Mesothelial cell of epicardium (in vitro differentiated cells): ENCODE measurements at regions not wholly inside any gene's neighbourhood (a gene's known extent, or its start where the extent isn't known, plus 50 kb on each side); places are given as distances from the start of the nearest gene placed in this dataset.

Experiments used
- DNase-seq, 2 experiments: peaks; one replicate each; pipeline ENCODE4 v3.0.0; 2021; ENCODE audit warnings: low spot score in 2 of 2; ENCODE audit not compliant: unreplicated experiment in 2 of 2
- H3K27ac Mint-ChIP-seq: 2 replicates; pipeline ENCODE4 v1.8.0; 2021; ENCODE audit warnings: mixed read lengths
- H3K27me3 Mint-ChIP-seq: 2 replicates; pipeline ENCODE4 v1.8.0; 2021; ENCODE audit warnings: low read depth, mixed read lengths
- H3K36me3 Mint-ChIP-seq: 2 replicates; pipeline ENCODE4 v1.8.0; 2021; ENCODE audit warnings: mixed read lengths
- H3K4me1 Mint-ChIP-seq: 2 replicates; pipeline ENCODE4 v1.8.0; 2021; ENCODE audit warnings: mixed read lengths
- H3K4me3 Mint-ChIP-seq: 2 replicates; pipeline ENCODE4 v1.8.0; 2021; ENCODE audit warnings: mild to moderate bottlenecking, moderate library complexity, mixed read lengths
- H3K9me3 Mint-ChIP-seq: 2 replicates; pipeline ENCODE4 v1.8.0; 2021; ENCODE audit warnings: mixed read lengths
- TF ChIP-seq, protein P1 (sequence below): fragments of 200-600 bp; sonication (generic); IDR thresholded peaks from one replicate; pipeline ENCODE4 v1.5.0; 2021; ENCODE audit warnings: antibody characterized with exemption; ENCODE audit not compliant: unreplicated experiment

- peak overlapping the region; percentile 32 for H3K4me3 Mint-ChIP-seq
- no peaks in the 10 kb centered on the region for H3K36me3 Mint-ChIP-seq
- H3K27ac Mint-ChIP-seq = peak overlapping the region; percentile 92
These were observed 90.8 kb upstream of the SLC25A33 start for GRCh38 chr1:9448132-9449109.

GRCh38 chr1:9449110-9449627, 90.1 kb upstream of the SLC25A33 start:
- DNase-seq = no peak
- peak overlapping the region; percentile 48 for H3K4me3 Mint-ChIP-seq
- H3K27ac Mint-ChIP-seq = peak overlapping the region; percentile 96
- no peaks in the 10 kb centered on the region for H3K9me3 Mint-ChIP-seq
- peaks cover 63% of the 10 kb centered on the region for H3K4me1 Mint-ChIP-seq
- no peaks in the 10 kb centered on the region for H3K36me3 Mint-ChIP-seq
- H3K27me3 Mint-ChIP-seq = no peaks in the 10 kb centered on the region
- TF ChIP-seq, protein P1, sequence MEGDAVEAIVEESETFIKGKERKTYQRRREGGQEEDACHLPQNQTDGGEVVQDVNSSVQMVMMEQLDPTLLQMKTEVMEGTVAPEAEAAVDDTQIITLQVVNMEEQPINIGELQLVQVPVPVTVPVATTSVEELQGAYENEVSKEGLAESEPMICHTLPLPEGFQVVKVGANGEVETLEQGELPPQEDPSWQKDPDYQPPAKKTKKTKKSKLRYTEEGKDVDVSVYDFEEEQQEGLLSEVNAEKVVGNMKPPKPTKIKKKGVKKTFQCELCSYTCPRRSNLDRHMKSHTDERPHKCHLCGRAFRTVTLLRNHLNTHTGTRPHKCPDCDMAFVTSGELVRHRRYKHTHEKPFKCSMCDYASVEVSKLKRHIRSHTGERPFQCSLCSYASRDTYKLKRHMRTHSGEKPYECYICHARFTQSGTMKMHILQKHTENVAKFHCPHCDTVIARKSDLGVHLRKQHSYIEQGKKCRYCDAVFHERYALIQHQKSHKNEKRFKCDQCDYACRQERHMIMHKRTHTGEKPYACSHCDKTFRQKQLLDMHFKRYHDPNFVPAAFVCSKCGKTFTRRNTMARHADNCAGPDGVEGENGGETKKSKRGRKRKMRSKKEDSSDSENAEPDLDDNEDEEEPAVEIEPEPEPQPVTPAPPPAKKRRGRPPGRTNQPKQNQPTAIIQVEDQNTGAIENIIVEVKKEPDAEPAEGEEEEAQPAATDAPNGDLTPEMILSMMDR = no peak

More at GRCh38 chr1:9448132-9449109, 90.8 kb upstream of the SLC25A33 start:
- Mint-ChIP-seq H3K9me3 (no peaks in the 10 kb centered on the region), H3K4me1 (peaks cover 60% of the 10 kb centered on the region), H3K27me3 (no peaks in the 10 kb centered on the region)
- no peak for DNase-seq
- TF ChIP-seq, protein P1 = no peak

- no peak for DNase-seq
- Mint-ChIP-seq H3K4me3 (no peak overlapping the region), H3K27ac (peak overlapping the region; percentile 96)
These were observed 89.1 kb upstream of the SLC25A33 start for GRCh38 chr1:9449976-9450696.

GRCh38 chr1:9451081-9451480, 88.2 kb upstream of the SLC25A33 start:
- Mint-ChIP-seq H3K36me3 (no peaks in the 10 kb centered on the region), H3K27me3 (no peaks in the 10 kb centered on the region), H3K9me3 (no peaks in the 10 kb centered on the region), H3K4me3 (no peak overlapping the region), H3K4me1 (peaks cover 68% of the 10 kb centered on the region), H3K27ac (peak overlapping the region; percentile 96)
- TF ChIP-seq, protein P1 = no peak
- DNase-seq = no peak

More at GRCh38 chr1:9449976-9450696, 89.1 kb upstream of the SLC25A33 start:
- Mint-ChIP-seq H3K36me3 (no peaks in the 10 kb centered on the region), H3K9me3 (no peaks in the 10 kb centered on the region), H3K27me3 (no peaks in the 10 kb centered on the region), H3K4me1 (peaks cover 61% of the 10 kb centered on the region)
- TF ChIP-seq, protein P1 = no peak

DNA sequence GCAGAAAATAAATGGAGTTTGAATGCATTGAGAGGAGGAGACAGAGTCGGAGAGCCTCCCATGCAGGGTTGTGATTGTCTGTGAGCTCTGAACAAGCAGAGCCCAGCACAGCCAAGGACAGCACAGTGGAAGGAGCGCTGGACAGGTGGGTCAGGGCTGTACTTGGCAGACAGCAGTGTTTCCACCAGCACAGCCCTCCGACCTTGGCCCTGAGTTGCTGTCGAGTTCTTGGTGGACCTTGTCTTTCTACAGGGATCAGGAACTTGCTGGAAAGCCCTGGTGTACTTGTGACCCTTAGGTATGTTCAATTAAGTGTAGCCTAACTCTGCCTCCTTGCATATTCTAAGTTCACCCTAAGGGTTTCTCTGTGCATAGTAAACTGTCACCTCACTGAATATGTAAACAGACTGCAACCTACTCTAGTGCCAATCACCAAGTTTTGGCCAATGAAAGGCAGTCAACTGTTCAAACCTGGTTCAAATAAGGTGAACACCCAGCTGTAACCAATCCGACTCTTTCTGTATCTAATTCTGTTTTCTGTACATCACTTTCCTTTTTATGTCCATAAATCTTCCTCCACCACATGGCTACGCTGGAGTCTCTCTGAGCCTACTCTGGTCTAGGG, 86.6 kb upstream of the SLC25A33 start:
- TF ChIP-seq, protein P1 = no peak
- Mint-ChIP-seq H3K27me3 (no peaks in the 10 kb centered on the region), H3K27ac (peak overlapping the region; percentile 8), H3K4me3 (no peak overlapping the region), H3K4me1 (peaks cover 66% of the 10 kb centered on the region), H3K36me3 (no peaks in the 10 kb centered on the region), H3K9me3 (no peaks in the 10 kb centered on the region)
- DNase-seq = no peak
